ENCODE measurements at regions not wholly inside any gene's neighbourhood (a gene's known extent, or its start where the extent isn't known, plus 50 kb on each side); places are given as distances from the start of the nearest gene placed in this dataset.
A peak's percentile ranks its signal among the peaks of the same experiment; 100 is the strongest.
"Not testable (repeated sequence)": the region's sequence is repeated elsewhere in the genome, so short reads cannot be mapped to it uniquely, and the experiment has no call there.

- DNase-seq (ENCODE audit: low spot score), result peak; percentile 18
Measured at GRCh38 chr2:150135223-150135883, 352.1 kb downstream of the RND3 start.

GRCh38 chr2:150134223-150134857, 353.1 kb downstream of the RND3 start:
- no peak for DNase-seq (ENCODE audit: low spot score)

GRCh38 chr2:150133623-150134022, 353.8 kb downstream of the RND3 start:
- DNase-seq (ENCODE audit: low spot score), result no peak

GRCh38 chr2:150129921-150130575, 357.4 kb downstream of the RND3 start:
- no peak for DNase-seq (ENCODE audit: low spot score)

GRCh38 chr2:150127995-150128394, 359.5 kb downstream of the RND3 start:
- no peak for DNase-seq (ENCODE audit: low spot score)

GRCh38 chr2:150127346-150127990, 360.0 kb downstream of the RND3 start:
- no peak for DNase-seq (ENCODE audit: low spot score)

GRCh38 chr2:150126839-150127238, 360.6 kb downstream of the RND3 start:
- DNase-seq (ENCODE audit: low spot score), result no peak

- DNase-seq (ENCODE audit: low spot score), result no peak
Measured at GRCh38 chr2:150126143-150126740, 361.2 kb downstream of the RND3 start.

GRCh38 chr2:150125708-150126107, 361.8 kb downstream of the RND3 start:
- DNase-seq (ENCODE audit: low spot score), result peak; percentile 24

GRCh38 chr2:150125188-150125587, 362.3 kb downstream of the RND3 start:
- DNase-seq (ENCODE audit: low spot score), result no peak

- no peak for DNase-seq (ENCODE audit: low spot score)
Measured at GRCh38 chr2:150124739-150125138, 362.7 kb downstream of the RND3 start.

GRCh38 chr2:150122871-150123613, 364.4 kb downstream of the RND3 start:
- DNase-seq (ENCODE audit: low spot score), result no peak

GRCh38 chr2:150122156-150122555, 365.3 kb downstream of the RND3 start:
- no peak for DNase-seq (ENCODE audit: low spot score)

- DNase-seq (ENCODE audit: low spot score), result no peak
Measured at GRCh38 chr2:150120326-150120955, 367.0 kb downstream of the RND3 start.

GRCh38 chr2:150119819-150120218, 367.6 kb downstream of the RND3 start:
- DNase-seq (ENCODE audit: low spot score), result no peak

GRCh38 chr2:150114089-150114488, 373.4 kb downstream of the RND3 start:
- DNase-seq (ENCODE audit: low spot score), result not testable (repeated sequence)

- DNase-seq (ENCODE audit: low spot score), result no peak
Measured at GRCh38 chr2:150110548-150110947, 376.9 kb downstream of the RND3 start.

- DNase-seq (ENCODE audit: low spot score), result no peak
Measured at GRCh38 chr2:150109912-150110311, 377.6 kb downstream of the RND3 start.

GRCh38 chr2:150109028-150109427, 378.4 kb downstream of the RND3 start:
- DNase-seq (ENCODE audit: low spot score), result no peak

- no peak for DNase-seq (ENCODE audit: low spot score)
Measured at GRCh38 chr2:150107816-150108215, 379.7 kb downstream of the RND3 start.

GRCh38 chr2:150107170-150107569, 380.3 kb downstream of the RND3 start:
- no peak for DNase-seq (ENCODE audit: low spot score)

Measured in HuH-7 (cell line).